ENCODE measurements at regions not wholly inside any gene's neighbourhood (a gene's known extent, or its start where the extent isn't known, plus 50 kb on each side); places are given as distances from the start of the nearest gene placed in this dataset.

DNA sequence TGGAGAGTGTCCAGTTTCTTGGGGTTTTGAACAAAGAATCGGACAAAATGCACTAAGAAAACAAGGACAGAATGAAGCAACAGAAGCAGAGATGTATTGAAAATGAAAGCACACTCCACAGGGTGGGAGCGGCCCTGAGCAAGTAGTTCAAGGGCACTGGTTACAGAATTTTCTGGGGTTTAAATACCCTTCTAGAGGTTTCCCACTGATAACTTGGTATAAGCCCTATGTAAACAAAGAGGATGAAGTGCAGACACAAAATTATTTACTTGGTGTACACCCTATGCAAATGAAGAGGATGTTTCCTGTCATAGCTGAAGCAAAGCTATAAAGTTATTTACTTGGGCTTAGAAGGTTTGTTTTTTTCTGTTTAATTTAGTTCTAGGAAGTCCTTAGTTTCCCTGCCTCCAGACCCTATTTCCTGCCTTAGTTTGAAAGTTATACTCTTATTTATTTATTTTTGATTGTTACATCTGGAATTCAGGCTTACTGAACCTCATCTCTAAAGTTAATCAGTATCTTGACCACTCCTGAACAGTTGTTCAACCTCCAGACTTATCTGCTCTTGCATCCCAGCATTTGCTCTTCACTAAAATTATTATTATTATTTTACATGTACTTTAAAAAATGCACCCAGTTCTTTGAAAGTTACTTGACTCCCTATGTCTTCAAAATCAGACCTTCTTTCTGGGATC lies 193.5 kb downstream of the SPP2 start:
- DNase-seq, result no peak

DNA sequence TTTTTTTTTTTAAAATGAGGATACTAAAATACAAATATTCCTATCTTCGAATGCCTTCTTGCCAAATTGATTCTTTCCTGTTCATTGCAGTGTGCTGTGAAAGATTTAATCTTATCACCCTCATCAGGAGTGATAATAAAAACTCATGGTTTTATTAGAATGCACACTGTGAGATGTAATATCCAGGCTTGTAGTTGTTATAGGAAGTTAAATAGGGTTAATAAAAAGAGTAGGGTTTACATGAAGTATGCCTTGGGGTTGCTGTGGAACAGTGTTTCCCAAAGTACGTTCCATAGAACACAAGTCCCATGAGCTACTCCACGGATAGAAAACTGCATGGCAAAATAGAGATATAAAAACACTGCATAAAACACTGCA lies 191.9 kb downstream of the SPP2 start:
- no peak for DNase-seq

DNA sequence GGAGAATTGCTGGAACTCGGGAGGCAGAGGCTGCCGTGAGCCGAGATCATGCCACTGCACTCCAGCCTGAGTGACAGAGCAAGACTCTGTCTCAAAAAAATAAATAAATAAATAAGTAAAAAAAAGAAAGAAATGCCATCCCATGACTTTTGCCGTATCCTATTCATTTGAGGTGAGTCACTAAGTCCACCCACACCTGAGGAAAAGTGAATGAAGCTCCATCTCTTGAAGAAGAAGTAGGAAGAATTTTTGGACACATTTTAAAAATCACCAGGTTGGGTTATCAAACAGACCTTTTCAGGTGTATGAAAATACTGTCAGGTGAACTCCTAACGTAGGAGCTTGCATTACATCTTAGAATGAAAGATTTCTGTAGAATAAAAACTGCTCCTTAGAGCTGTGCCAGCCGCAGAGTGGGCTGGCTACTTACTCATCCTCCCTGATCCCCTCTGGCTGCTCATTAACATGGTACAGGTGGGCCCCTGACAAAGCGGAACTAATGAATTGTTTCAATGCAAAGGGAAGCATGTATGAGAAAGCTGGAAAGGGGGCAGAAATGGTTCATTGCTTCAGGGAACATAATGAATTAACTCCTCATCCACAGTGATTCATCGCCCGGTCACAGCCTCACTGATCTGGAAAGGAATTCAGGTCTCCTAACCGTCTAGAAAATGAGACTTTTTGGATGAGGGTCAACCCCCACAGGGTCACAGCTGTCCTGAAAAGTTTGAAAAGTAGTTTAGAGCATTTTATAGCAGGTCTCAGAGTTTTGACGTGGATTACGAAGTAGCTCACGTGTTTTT lies 191.4 kb downstream of the SPP2 start:
- DNase-seq, result no peak

DNA sequence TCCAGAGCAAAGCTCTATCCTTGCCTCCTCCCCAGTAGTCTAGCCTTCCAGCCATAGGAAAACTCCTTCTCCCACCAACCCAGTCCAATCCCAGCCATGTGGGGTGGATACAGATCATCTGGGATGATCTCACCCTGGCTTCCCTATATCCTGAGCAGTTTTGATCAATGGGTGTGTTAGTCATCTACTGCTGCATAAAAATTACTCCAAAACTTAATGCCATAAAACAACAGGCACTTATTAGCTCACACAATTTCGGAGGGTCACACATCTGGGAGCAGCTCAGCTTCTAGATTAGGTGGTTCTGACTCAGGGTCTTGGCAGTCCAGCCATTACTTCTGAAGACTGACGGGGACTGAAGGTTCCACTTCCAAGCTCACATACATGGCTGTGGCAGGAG lies 190.4 kb downstream of the SPP2 start:
- DNase-seq, result no peak

DNA sequence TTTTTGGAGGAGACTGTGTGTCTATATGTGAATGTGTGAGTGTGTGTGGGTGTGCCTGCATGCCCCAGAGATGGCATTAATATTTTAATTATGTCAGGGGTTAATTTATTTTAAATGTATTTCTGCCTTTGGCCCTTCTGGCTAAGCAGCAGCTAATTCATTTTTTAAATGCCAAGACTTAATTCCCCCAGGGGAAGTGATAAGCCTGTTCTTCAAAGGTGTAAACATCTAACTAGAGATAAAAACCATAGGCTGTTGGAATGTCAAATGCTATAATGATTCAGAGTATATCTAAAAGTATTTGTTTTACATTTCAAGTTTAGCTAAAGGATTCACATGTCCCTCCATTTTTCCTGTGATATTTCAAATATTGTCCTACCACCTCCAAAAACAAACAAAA lies 184.7 kb downstream of the SPP2 start:
- DNase-seq, result no peak

DNA sequence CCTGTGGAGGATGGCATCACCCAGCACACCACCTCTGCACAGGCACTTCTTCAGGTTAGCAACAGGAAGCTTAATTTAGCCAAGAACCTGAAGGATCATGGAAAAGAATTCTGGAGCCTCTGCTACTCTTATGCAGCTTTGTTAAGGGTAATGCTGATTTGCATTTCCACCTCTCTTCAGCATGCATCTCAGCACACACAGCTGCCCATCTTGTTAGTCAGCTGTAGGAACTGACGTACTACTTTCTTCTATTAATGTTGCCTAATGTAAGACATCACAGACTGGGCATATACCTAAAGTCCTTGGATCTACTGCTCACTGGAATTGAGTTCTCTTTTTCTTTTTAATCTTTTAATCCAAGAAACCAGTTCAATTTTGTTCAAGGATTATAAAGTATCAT lies 181.0 kb downstream of the SPP2 start:
- no peak for DNase-seq

DNA sequence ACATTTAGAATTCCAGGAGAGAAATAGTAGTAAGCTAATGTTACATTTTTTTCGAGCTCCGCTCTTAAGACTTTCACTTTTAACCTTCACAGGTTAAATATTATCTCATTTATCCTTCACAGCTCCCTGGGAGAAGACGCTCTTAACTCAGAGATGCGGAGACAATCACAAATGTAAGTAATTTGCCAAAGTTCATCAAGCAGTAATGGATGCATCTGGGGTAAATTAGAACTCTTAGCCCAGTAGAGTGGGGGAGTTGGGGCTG lies 168.5 kb downstream of the SPP2 start:
- no peak for DNase-seq

DNA sequence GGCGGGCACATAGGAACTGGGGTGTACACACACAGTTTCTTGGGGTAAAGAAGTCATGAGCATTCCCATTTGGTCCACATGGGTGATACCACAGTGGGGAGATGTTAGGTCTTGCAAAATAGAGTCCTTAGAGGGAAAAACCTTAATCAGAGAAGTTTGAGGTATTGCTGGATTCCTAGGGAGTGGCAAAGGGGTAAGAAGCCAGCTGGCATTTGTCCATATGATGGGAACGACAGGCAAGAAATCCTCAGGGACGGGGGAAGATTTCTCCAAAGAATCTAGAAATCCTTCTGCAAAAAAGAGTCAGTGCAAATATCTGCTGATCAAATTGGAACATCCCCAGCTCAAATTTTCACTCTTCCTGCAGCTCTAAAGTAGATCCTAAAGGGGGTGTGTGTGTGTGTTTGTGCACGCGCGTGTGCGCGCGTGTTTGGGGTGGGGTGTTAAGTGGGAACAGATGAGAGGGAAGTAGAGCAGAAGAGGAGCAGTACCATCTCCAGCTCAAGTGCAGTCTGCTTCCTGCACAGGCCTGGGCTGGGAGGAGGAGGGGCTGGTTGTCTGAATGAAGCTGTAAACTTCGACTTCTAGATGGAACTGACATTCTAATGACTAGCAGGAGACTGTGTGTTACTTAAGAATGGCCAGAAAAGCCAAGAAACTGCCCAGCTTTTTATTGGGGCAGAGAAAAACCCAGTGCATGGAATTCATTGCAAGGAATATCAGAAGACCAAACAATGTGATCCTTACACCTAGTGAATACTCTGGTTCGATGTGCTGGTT lies 168.0 kb downstream of the SPP2 start:
- DNase-seq, result no peak

DNA sequence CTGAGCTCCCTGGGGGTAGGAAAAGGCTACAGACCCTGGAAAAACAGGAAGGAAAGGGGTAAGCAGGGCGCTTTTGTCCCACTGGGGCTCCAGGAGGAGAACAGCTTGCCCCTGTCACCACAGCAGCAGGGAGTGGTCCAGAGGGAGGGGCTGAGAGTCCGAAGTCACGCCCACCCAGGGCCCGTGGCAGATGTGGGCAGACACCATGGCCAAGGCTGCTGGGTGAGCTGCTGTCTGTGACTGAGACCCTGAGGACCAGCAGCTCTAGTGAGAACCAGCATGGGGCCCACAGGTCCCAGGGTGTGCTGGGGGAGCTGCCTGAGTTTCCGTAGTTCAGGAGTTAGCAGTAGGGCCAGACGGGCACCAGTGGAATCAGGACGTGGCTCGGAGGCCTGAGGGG lies 162.0 kb downstream of the SPP2 start:
- no peak for DNase-seq

DNA sequence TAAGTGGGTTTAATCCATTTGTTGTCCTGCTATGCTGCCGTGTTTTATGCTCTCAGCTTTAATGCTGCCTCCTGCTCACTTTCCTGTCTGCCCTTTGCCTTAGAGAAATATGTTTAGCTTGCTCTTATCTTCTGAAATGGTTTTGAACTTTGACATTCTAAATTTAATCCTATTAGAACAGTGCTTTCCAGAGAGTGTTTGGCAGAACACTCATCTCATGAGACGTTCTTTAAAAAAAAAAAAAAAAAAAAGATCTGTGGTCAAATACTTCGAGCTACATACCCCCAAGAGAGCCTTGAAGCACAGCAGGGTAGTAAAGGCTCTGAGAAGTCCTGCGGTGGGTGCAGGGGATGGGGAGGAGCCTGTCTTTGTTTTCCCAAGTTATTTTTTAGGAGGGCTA lies 161.3 kb downstream of the SPP2 start:
- no peak for DNase-seq

DNA sequence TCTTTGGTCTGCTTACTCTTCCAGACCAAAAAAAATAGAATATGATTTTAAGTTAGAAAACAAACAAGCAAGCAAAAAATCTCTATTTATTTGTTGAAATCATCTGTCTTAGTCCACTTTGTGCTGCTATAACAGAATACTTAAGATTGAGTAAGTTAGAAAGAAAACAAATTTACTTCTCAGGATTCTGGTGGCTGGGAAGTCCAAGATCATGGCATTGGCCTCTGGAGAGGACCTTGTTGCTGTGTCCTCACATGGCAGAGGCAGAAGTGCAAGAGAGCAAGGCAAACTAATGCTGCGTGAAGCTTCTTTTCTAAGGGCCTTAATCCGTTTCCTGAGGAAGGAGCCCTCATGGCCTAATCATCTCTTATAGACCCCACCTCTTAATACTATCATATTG lies 156.2 kb downstream of the SPP2 start:
- DNase-seq, result no peak

DNA sequence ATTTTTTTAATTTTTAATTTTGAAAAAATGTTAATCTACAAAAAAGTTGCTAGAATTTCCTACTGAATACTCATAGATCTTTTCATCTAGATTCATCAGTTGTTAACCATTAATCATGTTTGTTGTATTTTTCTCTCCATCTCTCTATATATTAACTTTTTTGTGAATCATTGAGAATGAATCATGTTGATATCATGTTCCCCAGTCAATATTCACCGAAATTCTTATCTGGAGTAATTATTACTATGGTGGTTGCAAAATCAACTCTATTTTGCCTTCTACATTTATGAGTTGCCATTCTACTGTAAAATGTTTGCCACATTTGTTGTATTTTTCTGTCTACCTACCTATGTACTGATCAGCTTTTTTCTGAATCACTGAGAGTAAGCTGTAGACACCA lies 154.0 kb downstream of the SPP2 start:
- DNase-seq, result no peak

DNA sequence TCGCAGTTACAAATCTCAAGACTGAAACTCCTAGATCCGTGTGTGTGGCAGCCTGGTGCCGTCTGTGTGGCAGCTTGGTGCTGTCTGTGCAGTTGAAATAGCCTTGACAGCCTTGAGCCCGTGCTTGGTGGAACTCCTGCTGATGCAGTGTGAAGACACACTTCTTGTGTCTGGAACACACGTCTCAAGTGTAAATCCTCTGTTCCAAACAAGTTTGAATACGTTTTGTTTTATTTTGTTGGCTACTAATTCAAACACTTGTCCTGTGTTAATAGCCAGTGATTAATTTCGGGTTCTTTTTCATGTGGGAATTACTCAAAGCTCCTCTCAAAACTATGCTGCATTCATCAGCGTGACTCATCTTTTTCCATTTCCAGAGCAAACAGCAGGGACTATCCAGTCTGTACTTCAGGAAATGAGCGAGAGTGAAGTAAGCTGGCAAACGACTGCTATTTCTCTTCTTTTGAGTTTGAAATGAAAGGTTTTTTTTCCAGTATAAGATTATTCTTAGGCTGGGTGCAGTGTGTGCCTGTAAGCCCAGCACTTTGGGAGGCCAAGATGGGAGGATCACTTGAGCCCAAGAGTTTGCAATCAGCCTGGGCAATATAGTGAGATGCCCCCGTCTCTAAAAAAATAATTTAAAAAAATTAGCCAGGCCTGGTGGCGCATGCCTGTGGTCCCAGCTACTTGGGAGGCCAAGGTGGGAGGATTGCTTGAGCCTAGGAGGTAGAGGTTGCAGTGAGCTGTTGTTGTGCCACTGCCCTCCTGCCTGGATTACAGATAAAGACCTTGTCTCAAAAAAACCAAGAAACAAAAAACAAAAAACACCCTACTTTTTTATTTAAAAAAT lies 152.9 kb downstream of the SPP2 start:
- no peak for DNase-seq

DNA sequence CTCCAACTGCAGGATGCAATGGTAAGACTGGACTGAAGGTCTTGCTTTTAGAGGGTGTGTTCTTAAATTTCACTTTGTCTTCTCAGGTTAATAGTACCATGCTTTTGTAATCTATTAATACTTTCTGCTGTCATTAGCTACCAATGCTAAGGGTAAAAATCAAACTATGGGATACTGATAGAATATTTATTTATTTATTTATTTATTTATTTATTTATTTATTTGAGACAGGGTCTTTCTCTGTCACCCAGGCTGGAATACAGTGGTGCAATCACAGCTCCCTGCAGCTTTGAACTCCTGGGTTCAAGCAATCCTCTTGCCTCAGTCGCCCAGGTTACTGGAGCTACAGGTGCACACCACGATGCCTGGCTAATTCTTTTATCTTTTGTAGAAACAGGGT lies 152.1 kb downstream of the SPP2 start:
- no peak for DNase-seq

DNA sequence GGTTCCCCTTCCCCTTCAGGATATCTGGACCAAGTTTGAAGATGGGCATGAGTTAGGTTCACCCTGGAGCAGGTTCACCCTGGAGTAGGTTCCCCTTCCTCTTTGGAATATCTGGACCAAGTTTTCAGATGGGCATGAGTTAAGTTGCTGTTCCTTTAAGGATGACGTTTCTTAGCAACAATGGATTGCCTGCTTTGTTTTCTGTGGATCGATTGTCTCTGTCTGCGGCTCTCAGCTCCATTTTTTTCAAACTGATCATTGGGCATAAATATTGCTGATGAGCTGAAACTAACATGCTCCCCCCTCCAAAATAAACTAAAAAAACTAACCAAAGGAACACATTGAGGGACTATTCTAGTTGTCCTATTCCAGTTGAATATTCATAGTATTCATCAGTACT lies 149.5 kb downstream of the SPP2 start:
- no peak for DNase-seq

DNA sequence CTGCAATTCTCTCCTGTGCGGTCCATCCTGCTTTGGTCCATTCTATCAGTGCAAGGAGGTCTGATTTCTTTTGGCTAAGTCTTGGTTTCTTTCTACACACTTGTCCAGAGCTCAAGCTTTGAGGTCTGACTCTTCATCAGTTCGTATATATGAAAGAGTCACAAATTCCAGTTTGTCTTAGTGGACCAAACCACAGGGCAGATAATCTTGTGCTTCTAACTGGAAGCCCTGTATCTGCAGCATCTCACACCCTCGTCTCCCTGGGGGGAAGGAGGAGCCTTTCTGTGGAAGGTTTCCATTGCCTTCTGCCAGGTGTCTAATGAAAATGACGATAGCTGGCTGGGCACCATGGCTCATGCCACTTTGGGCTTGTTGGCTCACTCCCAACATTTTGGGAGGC lies 148.5 kb downstream of the SPP2 start:
- DNase-seq, result no peak

DNA sequence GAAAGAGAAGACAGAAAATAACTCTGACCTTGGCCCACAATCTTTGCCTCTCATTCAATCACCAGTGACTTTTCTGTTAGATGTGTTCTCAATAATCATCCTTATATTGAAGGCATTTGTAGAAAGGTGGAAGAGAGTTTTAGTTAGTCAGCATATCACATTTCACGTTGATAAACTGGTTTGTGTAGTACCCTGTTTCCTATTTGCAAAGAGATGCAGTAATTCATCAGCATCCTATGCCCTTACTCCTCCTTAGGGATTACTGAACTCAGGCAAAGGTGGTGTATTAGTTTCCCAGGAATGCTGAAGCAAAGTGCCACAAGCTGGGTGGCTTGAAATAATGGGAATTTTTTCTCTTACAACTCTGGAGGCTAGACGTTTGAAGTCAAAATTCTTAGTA lies 145.0 kb downstream of the SPP2 start:
- no peak for DNase-seq

DNA sequence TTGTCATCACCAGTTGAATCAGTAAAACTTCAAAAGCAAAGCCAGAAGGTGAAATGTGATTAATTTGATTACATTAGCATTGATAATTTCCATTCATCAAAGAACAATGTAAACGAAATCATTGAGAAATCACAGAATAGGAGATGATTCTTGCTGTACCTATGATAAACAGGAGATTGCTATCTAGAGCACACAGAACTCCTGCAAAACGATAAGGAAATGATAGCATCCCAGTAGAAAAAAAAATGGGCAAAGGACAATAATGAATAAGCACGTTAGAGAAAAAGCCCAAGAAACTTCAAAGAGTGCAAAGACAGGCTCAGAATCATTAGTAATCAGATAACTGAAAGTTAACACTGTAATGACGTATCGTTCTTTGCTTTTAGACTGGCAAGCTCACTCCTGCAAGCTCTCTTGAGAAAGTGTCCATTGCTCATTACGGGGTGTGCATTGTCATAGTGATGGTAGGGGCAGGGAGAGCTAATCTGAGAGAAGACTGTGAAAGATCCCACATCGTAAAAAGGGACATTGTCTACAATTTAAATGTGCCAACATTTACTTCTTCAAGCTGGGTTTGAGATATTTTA lies 143.6 kb downstream of the SPP2 start:
- no peak for DNase-seq

DNA sequence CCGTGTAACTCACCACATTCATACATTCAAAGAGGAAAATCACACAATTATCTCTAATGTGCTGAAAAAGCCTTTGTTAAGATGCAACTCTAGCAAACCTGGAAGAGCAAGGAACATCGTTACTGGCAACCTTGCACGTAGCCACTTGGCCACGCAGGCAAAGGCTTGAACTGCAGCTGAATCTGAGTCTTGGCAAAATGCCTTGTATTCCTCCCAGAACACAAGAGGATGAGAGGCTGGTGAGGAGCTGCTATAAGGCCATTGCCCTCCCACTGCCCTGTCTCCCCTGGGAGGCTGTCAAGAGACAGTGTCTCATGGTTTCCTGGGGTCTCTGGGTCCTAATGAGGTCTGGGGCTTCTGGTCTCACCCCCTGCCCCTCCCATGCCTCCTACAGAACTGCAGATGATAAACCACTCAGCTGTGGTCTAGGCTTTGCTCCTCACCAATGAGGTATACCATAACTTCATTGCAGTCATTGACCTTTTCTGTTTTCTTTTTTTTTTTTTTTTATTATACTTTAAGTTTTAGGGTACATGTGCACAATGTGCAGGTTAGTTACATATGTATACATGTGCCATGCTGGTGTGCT lies 141.4 kb downstream of the SPP2 start:
- no peak for DNase-seq

DNA sequence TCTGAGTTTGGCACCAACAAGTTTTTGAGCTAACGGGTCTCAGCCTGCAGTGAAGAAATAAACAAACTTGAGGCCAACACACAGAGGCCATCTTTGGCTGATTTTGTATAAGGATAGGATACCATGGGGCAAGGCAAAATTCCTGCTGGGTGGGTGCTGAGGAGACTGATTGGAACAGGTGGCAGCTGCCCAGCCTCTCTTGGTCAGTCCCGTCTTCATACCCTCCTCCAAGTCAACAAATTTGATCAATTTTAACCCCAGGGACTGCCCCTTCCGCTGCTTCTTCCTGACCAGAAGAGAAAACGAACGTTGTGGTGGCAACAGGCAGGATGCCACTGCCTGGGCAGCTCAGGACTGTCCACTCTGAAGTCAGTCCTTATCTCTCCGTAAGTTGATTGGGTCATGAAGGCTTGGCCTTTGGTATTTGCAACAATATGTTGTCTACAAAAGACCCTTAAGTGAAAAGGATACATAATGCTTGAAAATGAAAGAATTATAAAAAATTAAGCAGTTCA lies 139.3 kb downstream of the SPP2 start:
- no peak for DNase-seq

DNA sequence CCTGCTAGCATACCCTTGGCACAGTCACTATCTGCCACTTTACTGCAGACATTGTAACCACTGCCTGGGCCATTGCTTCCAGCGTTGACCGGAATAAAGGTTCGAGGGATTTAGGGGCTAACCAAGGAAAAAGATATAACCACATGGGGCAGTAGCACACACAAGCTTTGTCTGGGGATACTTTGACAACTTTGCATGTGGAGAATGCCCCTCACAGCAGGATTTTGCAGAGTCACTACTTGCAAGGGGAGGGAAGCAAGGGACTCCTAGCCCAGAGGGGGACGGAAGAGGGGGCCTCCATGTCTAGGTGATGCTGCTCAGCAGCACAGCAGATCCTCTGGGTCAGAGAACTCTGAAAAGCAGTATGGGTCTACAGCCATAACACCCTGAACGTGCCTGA lies 138.7 kb downstream of the SPP2 start:
- DNase-seq, result no peak

DNA sequence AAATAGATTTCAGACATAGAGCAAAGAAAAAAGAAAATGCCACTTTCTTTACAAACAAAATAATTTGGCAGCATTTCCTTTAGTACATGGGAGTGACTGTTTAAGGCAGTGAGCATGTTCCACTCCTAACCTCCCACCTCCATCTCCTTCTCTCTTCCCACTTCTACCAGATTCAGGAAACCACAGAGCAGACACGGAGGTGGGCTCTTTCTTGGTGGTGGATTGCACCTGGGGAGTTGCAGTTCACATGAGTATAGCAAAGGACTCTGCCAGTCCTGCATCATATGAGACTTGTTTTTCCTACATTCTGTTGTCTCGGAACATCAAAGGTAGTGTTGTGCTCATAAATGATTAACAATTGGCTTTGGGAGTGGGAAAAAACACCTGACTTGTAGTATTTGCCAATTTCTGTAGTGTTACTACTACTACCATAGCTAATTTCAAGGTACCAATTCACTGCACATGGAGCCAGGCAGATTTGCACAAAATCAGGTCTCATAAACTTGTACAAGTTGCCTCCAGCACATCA lies 137.2 kb downstream of the SPP2 start:
- no peak for DNase-seq

Measured in activated CD4-positive, alpha-beta T cell treated with anti-CD3 and anti-CD28 coated beads, Interleukin-2, Interleukin-6, amounts not matched to agents 100 ng/mL and 50 ng/mL, durations not matched to agents 16 hours and 8 hours (primary cell).